Mammary epithelial cell (primary cell): ENCODE measurements at regions not wholly inside any gene's neighbourhood (a gene's known extent, or its start where the extent isn't known, plus 50 kb on each side); places are given as distances from the start of the nearest gene placed in this dataset.

Experiments
- CTCF ChIP-seq, 2 donors: IDR thresholded peaks in 1 of 2; conservative IDR thresholded peaks in 1 of 2; 2 replicates each; pipeline ENCODE4 v1.5.1; 2011 to 2012; ENCODE audit warnings: inconsistent platforms in 2 of 2, low read length in 2 of 2, mild to moderate bottlenecking in 2 of 2, control low read depth in 1 of 2, low read depth in 1 of 2; ENCODE audit not compliant: insufficient read depth in 1 of 2; ENCODE audit errors: extremely low read depth in 1 of 2
- EZH2 ChIP-seq: IDR thresholded peaks from 2 replicates; pipeline ENCODE4 v1.6.1; 2012; ENCODE audit warnings: low read length, inconsistent platforms, borderline replicate concordance

- no peak for TF ChIP-seq CTCF (conservative IDR thresholded peaks at IDR 0.05 in 1 of 2, IDR thresholded peaks at IDR 0.05 in 1 of 2; ENCODE audit: extremely low read depth in 1 of 2, insufficient read depth in 1 of 2, low read depth in 1 of 2, low read length in 2 of 2)
- TF ChIP-seq EZH2: no peak
Measured at GRCh38 chr1:234864116-234864515, 254.1 kb upstream of the IRF2BP2 start.
